HG03469 (cell line): ENCODE measurements at regions not wholly inside any gene's neighbourhood (a gene's known extent, or its start where the extent isn't known, plus 50 kb on each side); places are given as distances from the start of the nearest gene placed in this dataset.

Experiments used
- ATAC-seq: cut with Tn5 transposase; IDR thresholded peaks from one replicate; pipeline ENCODE4 v1.9.1; 2021; ENCODE audit warnings: mild to moderate bottlenecking, moderate library complexity, moderate number of reproducible peaks; ENCODE audit not compliant: unreplicated experiment

DNA sequence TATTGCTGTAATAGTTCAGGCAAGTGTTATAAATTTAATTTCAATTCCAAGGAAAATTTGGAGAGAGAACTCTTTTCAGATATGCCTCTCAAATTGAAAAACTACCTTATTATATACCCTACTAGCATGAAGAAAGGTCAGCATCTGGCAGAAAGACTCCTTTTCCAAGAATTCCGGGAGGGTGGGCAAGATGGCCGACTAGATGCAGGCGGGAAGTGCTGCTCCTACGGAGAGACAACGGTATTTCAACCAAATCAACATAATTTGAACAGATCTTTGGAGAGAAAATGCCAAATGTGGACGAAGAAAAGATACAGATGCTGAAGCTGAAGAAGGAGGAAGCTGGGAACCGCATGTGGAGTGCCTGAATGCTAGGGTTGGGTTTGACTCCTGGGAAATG lies 53.8 kb upstream of the INTU start:
- no peak for ATAC-seq

DNA sequence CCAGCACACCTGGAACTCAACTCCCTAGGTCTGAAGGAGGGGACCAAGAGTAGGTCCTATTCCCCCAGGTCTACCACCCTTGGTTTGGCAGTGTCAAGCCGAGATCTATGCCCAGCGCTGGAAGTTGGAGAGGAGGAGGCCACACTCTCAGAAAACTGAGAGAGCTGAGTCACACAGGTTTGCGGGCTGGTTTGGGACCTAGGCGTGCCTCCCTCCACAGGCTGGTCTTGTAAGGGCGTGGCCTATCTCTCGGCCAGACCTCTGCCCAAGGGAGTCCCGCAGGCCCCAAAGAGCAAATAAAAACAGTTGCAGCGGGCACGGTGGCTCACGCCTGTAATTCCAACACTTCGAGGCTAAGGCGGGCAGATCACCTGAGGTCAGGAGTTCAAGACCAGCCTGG lies 52.9 kb upstream of the INTU start:
- ATAC-seq = no peak

DNA sequence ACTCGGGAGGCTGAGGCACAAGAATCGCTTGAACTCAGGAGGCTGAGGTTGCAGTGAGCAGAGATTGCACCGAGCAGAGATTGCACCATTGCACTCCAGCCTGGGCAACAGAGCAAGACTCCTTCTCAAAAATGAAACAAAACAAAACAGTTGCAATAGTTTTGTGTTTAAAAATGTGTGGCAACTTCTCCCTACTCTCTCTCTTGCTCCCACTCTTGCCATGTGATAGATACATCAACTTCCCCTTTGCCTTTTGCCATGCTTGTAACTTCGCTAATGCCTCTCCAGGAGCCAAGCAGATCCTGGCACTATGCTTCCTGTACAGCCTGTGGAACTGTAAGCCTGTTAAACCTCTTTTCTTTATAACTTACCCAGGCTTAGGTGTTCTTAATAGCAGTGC lies 52.5 kb upstream of the INTU start:
- no peak for ATAC-seq

GRCh38 chr4:127580891-127581290 lies 51.9 kb upstream of the INTU start:
- ATAC-seq = no peak
